Smooth muscle cell (in vitro differentiated cells): ENCODE measurements at regions not wholly inside any gene's neighbourhood (a gene's known extent, or its start where the extent isn't known, plus 50 kb on each side); places are given as distances from the start of the nearest gene placed in this dataset.
"Not testable (repeated sequence)": the region's sequence is repeated elsewhere in the genome, so short reads cannot be mapped to it uniquely, and the experiment has no call there.

ENCODE experiments used
- DNase-seq: peaks from one replicate; lab custom pipeline; 2025; ENCODE audit not compliant: unreplicated experiment; lab: John Stamatoyannopoulos, UW
- H2AFZ ChIP-seq: fragments of 200-600 bp; sonication (generic); 2 replicates; pipeline ENCODE4 v1.6.0; 2016; ENCODE audit warnings: antibody characterized with exemption, low read depth, mild to moderate bottlenecking
- H3F3A ChIP-seq: fragments of 200-600 bp; sonication (generic); 2 replicates; pipeline ENCODE4 v1.6.0; 2017; ENCODE audit warnings: antibody characterized with exemption, low read depth
- H3K27ac ChIP-seq: fragments of 200-600 bp; sonication (generic); 2 replicates; pipeline ENCODE4 v1.5.1; 2016; ENCODE audit warnings: low read depth, mild to moderate bottlenecking
- H3K27me3 ChIP-seq: fragments of 200-600 bp; sonication (generic); 2 replicates; pipeline ENCODE4 v1.6.1; 2016; ENCODE audit warnings: low read depth, mild to moderate bottlenecking
- H3K36me3 ChIP-seq: fragments of 200-600 bp; sonication (generic); 2 replicates; pipeline ENCODE4 v1.5.1; 2016; ENCODE audit warnings: low read depth
- H3K4me1 ChIP-seq: fragments of 200-600 bp; sonication (generic); 2 replicates; pipeline ENCODE4 v1.5.1; 2016; ENCODE audit warnings: low read depth
- H3K4me2 ChIP-seq: fragments of 200-600 bp; sonication (generic); 2 replicates; pipeline ENCODE4 v1.6.0; 2016; ENCODE audit warnings: mild to moderate bottlenecking
- H3K4me3 ChIP-seq: fragments of 200-600 bp; sonication (generic); 2 replicates; pipeline ENCODE4 v1.5.1; 2016; ENCODE audit warnings: mild to moderate bottlenecking
- H3K79me2 ChIP-seq: fragments of 200-600 bp; sonication (generic); 2 replicates; pipeline ENCODE4 v1.6.0; 2016; ENCODE audit warnings: low read depth, mild to moderate bottlenecking
- H3K9ac ChIP-seq: fragments of 200-600 bp; sonication (generic); 2 replicates; pipeline ENCODE4 v1.6.0; 2016; ENCODE audit warnings: low read depth
- H3K9me3 ChIP-seq: fragments of 200-600 bp; sonication (generic); replicated peaks from 2 replicates; pipeline ENCODE4 v1.5.1; 2016; ENCODE audit warnings: low read depth
- H4K20me1 ChIP-seq: fragments of 200-600 bp; sonication (generic); 2 replicates; pipeline ENCODE4 v1.6.0; 2016; ENCODE audit warnings: low read depth
- CTCF ChIP-seq: fragments of 200-600 bp; sonication (generic); IDR thresholded peaks from 2 replicates; pipeline ENCODE4 v1.5.1; 2017; ENCODE audit warnings: borderline replicate concordance, mild to moderate bottlenecking, antibody characterized with exemption; ENCODE audit not compliant: insufficient read depth, poor library complexity, severe bottlenecking
- WGBS: methylation state at CpG from one replicate; pipeline ENCODE4 v1.1.7; 2016; ENCODE audit warnings: low lambda C conversion rate; 5-methylcytosine and 5-hydroxymethylcytosine counted together

- no peak overlapping the region for H2AFZ ChIP-seq
- no peak for DNase-seq
- H3K9ac ChIP-seq = no peak overlapping the region
- no peak overlapping the region for H3K4me2 ChIP-seq
- H3K27ac ChIP-seq = no peak overlapping the region
- H3K9me3 ChIP-seq = no peaks in the 10 kb centered on the region
- no peak for TF ChIP-seq CTCF
- H3K27me3 ChIP-seq = no peaks in the 10 kb centered on the region
- WGBS = 85% methylated on average over 3 of the region's 3 CpGs
- H3K79me2 ChIP-seq = no peaks in the 10 kb centered on the region
- H3K4me1 ChIP-seq = no peaks in the 10 kb centered on the region
- H3K36me3 ChIP-seq = no peaks in the 10 kb centered on the region
- H3F3A ChIP-seq = no peaks in the 10 kb centered on the region
- H4K20me1 ChIP-seq = no peaks in the 10 kb centered on the region
- no peak overlapping the region for H3K4me3 ChIP-seq
These were observed 64.7 kb upstream of the ITGB1 start for GRCh38 chr10:33022691-33023090.

- Histone ChIP-seq H3K36me3 (no peaks in the 10 kb centered on the region), H3F3A (no peaks in the 10 kb centered on the region), H4K20me1 (no peaks in the 10 kb centered on the region), H3K4me1 (no peaks in the 10 kb centered on the region), H3K9ac (no peak overlapping the region), H3K4me3 (no peak overlapping the region), H3K9me3 (no peaks in the 10 kb centered on the region), H3K27me3 (no peaks in the 10 kb centered on the region), H3K4me2 (no peak overlapping the region), H3K27ac (no peak overlapping the region), H3K79me2 (no peaks in the 10 kb centered on the region), H2AFZ (no peak overlapping the region)
- WGBS = 67% methylated on average over 4 of the region's 4 CpGs
- no peak for DNase-seq
- TF ChIP-seq CTCF = no peak
These were observed 64.1 kb upstream of the ITGB1 start for GRCh38 chr10:33022090-33022489.

GRCh38 chr10:33016988-33017387, 59.0 kb upstream of the ITGB1 start:
- no peak for DNase-seq
- no peak overlapping the region for H2AFZ ChIP-seq
- no peaks in the 10 kb centered on the region for H3K36me3 ChIP-seq
- H3K27ac ChIP-seq = no peak overlapping the region
- H3K4me3 ChIP-seq = no peak overlapping the region
- H3K27me3 ChIP-seq = no peaks in the 10 kb centered on the region
- H3K79me2 ChIP-seq = no peaks in the 10 kb centered on the region
- 98% methylated on average over 2 of the region's 2 CpGs for WGBS
- H3K9me3 ChIP-seq = no peaks in the 10 kb centered on the region
- H3F3A ChIP-seq = no peaks in the 10 kb centered on the region
- H3K9ac ChIP-seq = no peak overlapping the region
- no peak for TF ChIP-seq CTCF
- H3K4me2 ChIP-seq = no peak overlapping the region
- no peaks in the 10 kb centered on the region for H3K4me1 ChIP-seq
- no peaks in the 10 kb centered on the region for H4K20me1 ChIP-seq

- H2AFZ ChIP-seq = no peak overlapping the region
- no peak overlapping the region for H3K27ac ChIP-seq
- no peaks in the 10 kb centered on the region for H3K9me3 ChIP-seq
- no peak for TF ChIP-seq CTCF
- H3K27me3 ChIP-seq = no peaks in the 10 kb centered on the region
- no peaks in the 10 kb centered on the region for H4K20me1 ChIP-seq
- H3K9ac ChIP-seq = no peak overlapping the region
- no peaks in the 10 kb centered on the region for H3K79me2 ChIP-seq
- WGBS = 75% methylated on average over 3 of the region's 3 CpGs
- no peak overlapping the region for H3K4me2 ChIP-seq
- H3K36me3 ChIP-seq = no peaks in the 10 kb centered on the region
- no peak overlapping the region for H3K4me3 ChIP-seq
- no peaks in the 10 kb centered on the region for H3F3A ChIP-seq
- no peak for DNase-seq
- H3K4me1 ChIP-seq = no peaks in the 10 kb centered on the region
These were observed 57.9 kb upstream of the ITGB1 start for GRCh38 chr10:33015761-33016547.

GRCh38 chr10:33013331-33013730, 55.3 kb upstream of the ITGB1 start:
- WGBS = 96% methylated on average over 19 of the region's 25 CpGs
- not testable (repeated sequence) for H3K4me1 ChIP-seq, H3K27me3 ChIP-seq, H3F3A ChIP-seq, H3K36me3 ChIP-seq, H3K9ac ChIP-seq, H3K9me3 ChIP-seq, H2AFZ ChIP-seq, DNase-seq, H3K79me2 ChIP-seq, H4K20me1 ChIP-seq, H3K4me3 ChIP-seq, H3K27ac ChIP-seq, H3K4me2 ChIP-seq
